ENCODE measurements at regions not wholly inside any gene's neighbourhood (a gene's known extent, or its start where the extent isn't known, plus 50 kb on each side); places are given as distances from the start of the nearest gene placed in this dataset.

DNA sequence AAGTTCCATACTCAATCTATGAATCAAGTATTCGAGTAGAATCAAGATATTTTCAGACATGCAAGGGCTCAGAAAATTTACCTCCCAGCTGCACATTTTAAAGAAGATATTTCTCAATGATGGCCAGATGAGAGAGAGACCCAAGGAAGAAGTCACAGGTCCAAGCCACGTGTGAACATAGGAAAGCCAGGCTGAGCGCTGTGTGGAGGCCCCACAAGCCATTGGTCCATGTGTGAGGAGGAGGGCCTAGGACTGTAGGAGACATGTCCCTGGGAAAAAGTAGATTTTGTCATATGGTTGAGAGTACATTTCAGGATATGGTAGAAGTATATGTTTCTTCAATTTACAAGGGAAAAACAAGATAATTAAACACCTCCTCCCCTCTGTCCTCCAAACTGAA, 115.8 kb upstream of the RPS23 start:
- no peak overlapping the region for H3K27ac ChIP-seq (ENCODE audit: insufficient read depth, low read depth, low read length, poor library complexity, severe bottlenecking)
- no peaks in the 10 kb centered on the region for H3K9me3 ChIP-seq (ENCODE audit: control insufficient read depth, low read length)
- 91 to 93% methylated on average over 2 to 3 of the region's 3 CpGs for WGBS, 2 experiments
- no peaks in the 10 kb centered on the region for H3K27me3 ChIP-seq (ENCODE audit: control insufficient read depth, insufficient read depth, low read length, poor library complexity, severe bottlenecking)
- H3K4me1 ChIP-seq (ENCODE audit: control insufficient read depth, insufficient read depth, low read length): no peaks in the 10 kb centered on the region
- H3K36me3 ChIP-seq (ENCODE audit: control insufficient read depth, insufficient read depth, low read length): no peaks in the 10 kb centered on the region
- H3K4me3 ChIP-seq (ENCODE audit: insufficient read depth, low read depth, low read length): no peak overlapping the region

DNA sequence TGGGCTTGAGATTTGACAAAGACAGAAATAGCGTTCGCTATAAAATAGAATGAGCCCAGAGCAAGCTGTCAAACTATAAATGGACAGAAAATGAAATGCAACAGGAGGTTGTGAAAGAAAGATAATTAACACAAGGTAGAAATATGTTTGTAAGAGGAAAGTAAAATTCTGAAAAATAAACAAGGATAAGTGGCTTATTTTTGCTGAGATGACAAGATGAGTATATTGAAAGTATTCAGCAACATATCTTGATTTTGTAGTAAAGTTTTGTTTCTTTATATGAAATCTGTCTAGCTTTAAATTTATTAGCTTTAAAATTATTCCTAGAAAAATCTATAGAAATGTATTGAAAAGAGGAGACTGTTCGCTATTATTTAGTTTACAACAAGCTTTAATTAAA, 111.9 kb upstream of the RPS23 start:
- H3K27me3 ChIP-seq (ENCODE audit: control insufficient read depth, insufficient read depth, low read length, poor library complexity, severe bottlenecking): no peaks in the 10 kb centered on the region
- WGBS, 2 experiments: 96 to 98% methylated on average over 2 of the region's 3 CpGs
- H3K9me3 ChIP-seq (ENCODE audit: control insufficient read depth, low read length): no peaks in the 10 kb centered on the region
- no peak overlapping the region for H3K27ac ChIP-seq (ENCODE audit: insufficient read depth, low read depth, low read length, poor library complexity, severe bottlenecking)
- no peaks in the 10 kb centered on the region for H3K4me1 ChIP-seq (ENCODE audit: control insufficient read depth, insufficient read depth, low read length)
- H3K36me3 ChIP-seq (ENCODE audit: control insufficient read depth, insufficient read depth, low read length): no peaks in the 10 kb centered on the region
- no peak overlapping the region for H3K4me3 ChIP-seq (ENCODE audit: insufficient read depth, low read depth, low read length)

DNA sequence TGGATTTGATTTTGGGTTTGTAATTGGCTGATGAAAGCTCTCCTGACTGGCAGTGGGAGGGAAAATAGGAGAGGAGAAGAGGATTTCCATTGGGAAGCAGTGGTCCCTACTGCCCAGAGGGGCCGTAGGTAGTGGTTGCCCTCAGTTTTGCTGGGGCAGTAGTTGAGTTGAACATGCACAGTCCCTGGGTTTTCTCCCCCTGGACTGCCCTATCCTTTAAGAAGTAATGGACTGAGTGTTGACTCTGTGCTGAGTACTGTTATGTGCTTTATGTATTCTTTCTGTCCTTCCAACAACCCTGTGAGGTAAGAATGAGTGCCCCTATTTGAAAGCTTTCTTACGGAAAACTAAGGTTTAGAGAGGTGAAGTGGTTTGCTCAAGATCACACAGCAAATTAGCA, 111.2 kb upstream of the RPS23 start:
- H3K4me1 ChIP-seq (ENCODE audit: control insufficient read depth, insufficient read depth, low read length): no peaks in the 10 kb centered on the region
- H3K9me3 ChIP-seq (ENCODE audit: control insufficient read depth, low read length): no peaks in the 10 kb centered on the region
- H3K4me3 ChIP-seq (ENCODE audit: insufficient read depth, low read depth, low read length): no peak overlapping the region
- 93 to 95% methylated on average over 2 of the region's 2 CpGs for WGBS, 2 experiments
- no peaks in the 10 kb centered on the region for H3K36me3 ChIP-seq (ENCODE audit: control insufficient read depth, insufficient read depth, low read length)
- H3K27me3 ChIP-seq (ENCODE audit: control insufficient read depth, insufficient read depth, low read length, poor library complexity, severe bottlenecking): no peaks in the 10 kb centered on the region
- H3K27ac ChIP-seq (ENCODE audit: insufficient read depth, low read depth, low read length, poor library complexity, severe bottlenecking): no peak overlapping the region

DNA sequence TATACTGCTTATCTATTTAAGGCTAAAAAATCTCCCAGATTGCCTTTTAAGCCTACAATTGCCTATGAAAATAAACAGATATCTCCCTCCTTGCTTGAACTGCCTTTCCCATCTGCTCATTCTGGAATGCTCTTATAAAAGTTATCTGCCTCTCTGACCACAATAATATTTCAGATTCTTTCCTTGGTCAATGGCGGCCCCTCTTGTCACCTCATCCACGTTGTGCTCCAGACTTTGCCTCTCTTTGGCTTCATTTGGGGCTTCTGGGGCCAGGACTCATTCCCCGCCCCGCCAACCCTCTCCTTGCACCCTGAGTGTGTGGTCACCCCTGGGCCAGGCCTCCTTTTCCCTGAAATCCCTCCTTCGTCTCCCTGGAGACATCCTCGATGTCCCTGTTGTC, 110.0 kb upstream of the RPS23 start:
- 95 to 96% methylated on average over 6 of the region's 6 CpGs for WGBS, 2 experiments
- Histone ChIP-seq H3K4me3 (ENCODE audit: insufficient read depth, low read depth, low read length) (no peak overlapping the region), H3K9me3 (ENCODE audit: control insufficient read depth, low read length) (no peaks in the 10 kb centered on the region), H3K36me3 (ENCODE audit: control insufficient read depth, insufficient read depth, low read length) (no peaks in the 10 kb centered on the region), H3K27me3 (ENCODE audit: control insufficient read depth, insufficient read depth, low read length, poor library complexity, severe bottlenecking) (no peaks in the 10 kb centered on the region), H3K27ac (ENCODE audit: insufficient read depth, low read depth, low read length, poor library complexity, severe bottlenecking) (no peak overlapping the region), H3K4me1 (ENCODE audit: control insufficient read depth, insufficient read depth, low read length) (no peaks in the 10 kb centered on the region)

DNA sequence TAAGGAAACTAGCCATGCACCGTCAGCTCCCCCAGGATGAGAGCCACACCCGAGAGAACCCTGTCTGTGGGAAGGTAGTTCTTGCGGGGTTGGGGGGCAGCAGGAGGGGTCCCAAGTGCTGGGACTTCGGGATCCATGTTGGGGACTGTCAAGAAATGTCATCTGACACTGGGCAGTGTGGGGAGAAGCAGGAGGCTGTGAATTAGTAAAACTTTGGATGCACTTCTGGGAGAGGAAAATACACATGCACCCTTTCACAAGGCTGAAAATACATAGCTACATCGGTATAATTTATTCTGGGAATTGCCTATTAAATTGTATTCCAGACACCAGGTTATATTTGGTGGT, 109.6 kb upstream of the RPS23 start:
- WGBS, 2 experiments: 92 to 98% methylated on average over 5 of the region's 5 CpGs
- no peak overlapping the region for H3K4me3 ChIP-seq (ENCODE audit: insufficient read depth, low read depth, low read length)
- H3K4me1 ChIP-seq (ENCODE audit: control insufficient read depth, insufficient read depth, low read length): no peaks in the 10 kb centered on the region
- no peaks in the 10 kb centered on the region for H3K27me3 ChIP-seq (ENCODE audit: control insufficient read depth, insufficient read depth, low read length, poor library complexity, severe bottlenecking)
- H3K36me3 ChIP-seq (ENCODE audit: control insufficient read depth, insufficient read depth, low read length): no peaks in the 10 kb centered on the region
- H3K9me3 ChIP-seq (ENCODE audit: control insufficient read depth, low read length): no peaks in the 10 kb centered on the region
- H3K27ac ChIP-seq (ENCODE audit: insufficient read depth, low read depth, low read length, poor library complexity, severe bottlenecking): no peak overlapping the region

DNA sequence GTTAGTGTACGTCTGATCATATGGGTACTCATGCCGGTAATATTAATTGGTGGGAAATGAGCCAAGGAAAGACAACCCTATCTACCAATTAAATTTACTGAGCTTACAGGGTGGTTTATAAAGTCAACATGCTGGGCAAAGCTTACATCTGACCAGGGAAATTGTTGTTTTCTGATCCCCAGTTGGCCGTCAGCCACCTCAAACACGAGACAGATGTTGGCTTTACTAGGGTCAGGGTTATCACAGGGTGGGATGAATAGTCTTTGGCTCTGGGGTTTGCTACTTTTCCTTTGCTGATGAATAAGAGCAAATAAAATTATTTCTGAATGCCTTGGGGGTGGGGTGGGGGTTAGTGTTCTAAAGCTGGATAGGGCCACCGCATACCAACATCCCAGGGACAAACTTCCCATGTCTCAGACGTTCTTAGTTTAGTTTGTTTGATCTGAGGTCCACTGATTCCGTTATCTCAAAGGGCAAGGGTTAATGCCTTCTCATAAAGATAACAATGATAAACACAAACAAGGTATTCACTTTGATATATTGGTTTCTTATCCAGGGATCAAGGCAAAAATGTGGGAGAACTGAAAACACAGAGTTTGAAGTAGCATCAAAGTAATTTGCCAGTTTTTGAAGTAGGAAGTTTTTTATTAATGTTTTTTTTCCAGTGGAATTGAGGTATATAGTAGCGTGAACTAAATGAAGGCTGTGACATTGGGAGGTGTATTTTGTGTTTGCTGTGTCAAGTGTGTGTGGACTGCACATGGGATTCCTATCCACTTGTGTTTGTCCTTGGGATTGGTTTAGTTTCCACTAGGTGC, 109.1 kb upstream of the RPS23 start:
- WGBS, 2 experiments: 94 to 95% methylated on average over 7 to 8 of the region's 8 CpGs
- no peak overlapping the region for H3K27ac ChIP-seq (ENCODE audit: insufficient read depth, low read depth, low read length, poor library complexity, severe bottlenecking)

DNA sequence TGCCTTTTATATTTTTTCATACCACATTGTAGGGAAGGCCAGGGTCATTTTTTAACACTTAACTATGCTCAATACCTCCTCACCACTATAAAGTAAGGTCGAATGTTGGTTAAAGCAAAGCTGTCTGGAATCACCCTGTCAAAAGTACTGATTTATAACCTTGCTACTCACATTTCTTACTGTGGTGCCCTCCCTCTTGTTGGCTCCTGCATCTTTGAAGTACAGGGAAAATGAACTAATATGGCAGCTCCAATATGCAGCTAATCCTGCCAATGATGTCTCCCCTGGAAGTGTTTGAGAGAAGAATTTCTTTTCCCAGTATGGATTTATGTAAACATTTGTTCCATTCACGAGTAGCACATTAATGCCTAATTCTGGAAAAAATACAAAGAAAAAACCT, 108.4 kb upstream of the RPS23 start:
- Histone ChIP-seq H3K27ac (ENCODE audit: insufficient read depth, low read depth, low read length, poor library complexity, severe bottlenecking) (no peak overlapping the region), H3K27me3 (ENCODE audit: control insufficient read depth, insufficient read depth, low read length, poor library complexity, severe bottlenecking) (no peaks in the 10 kb centered on the region)

More for the DNA sequence above, 109.1 kb upstream of the RPS23 start:
- Histone ChIP-seq H3K9me3 (ENCODE audit: control insufficient read depth, low read length) (no peaks in the 10 kb centered on the region), H3K36me3 (ENCODE audit: control insufficient read depth, insufficient read depth, low read length) (no peaks in the 10 kb centered on the region), H3K4me1 (ENCODE audit: control insufficient read depth, insufficient read depth, low read length) (no peaks in the 10 kb centered on the region), H3K27me3 (ENCODE audit: control insufficient read depth, insufficient read depth, low read length, poor library complexity, severe bottlenecking) (no peaks in the 10 kb centered on the region), H3K4me3 (ENCODE audit: insufficient read depth, low read depth, low read length) (no peak overlapping the region)

DNA sequence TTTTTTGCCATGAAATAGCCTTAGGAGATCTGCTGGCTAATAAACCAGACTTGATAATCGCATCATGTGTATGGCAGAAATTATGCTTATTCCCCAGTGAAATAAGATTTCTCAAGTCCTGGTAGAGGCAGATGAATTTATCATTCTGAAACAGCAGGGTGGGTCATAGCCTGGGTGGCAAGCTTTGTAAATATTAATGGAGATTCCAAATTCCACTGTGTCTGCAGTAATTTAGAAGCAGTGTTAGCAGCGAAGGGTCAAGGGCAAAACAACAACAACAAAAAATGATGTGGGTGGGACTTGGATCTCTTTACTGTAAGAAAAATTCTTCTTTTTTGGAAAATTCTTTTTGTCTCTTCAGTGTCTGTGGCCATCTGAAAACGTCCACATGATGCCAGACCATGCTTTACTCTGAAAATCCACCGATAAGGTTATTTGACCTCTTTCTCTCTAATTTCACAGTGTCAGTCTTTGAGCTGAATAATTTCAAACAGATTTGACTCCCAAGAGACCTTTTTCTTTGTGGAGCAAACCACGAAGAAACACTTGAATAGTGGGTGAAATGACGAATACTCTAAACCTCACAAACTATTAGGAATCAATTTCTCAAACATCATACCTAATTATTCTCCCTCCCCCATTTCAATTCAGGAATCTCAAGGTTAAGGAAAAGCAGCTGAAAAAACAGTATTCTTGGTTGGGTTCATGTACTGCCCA, 106.0 kb upstream of the RPS23 start:
- Histone ChIP-seq H3K36me3 (ENCODE audit: control insufficient read depth, insufficient read depth, low read length) (no peaks in the 10 kb centered on the region), H3K4me1 (ENCODE audit: control insufficient read depth, insufficient read depth, low read length) (no peaks in the 10 kb centered on the region), H3K9me3 (ENCODE audit: control insufficient read depth, low read length) (no peaks in the 10 kb centered on the region), H3K27ac (ENCODE audit: insufficient read depth, low read depth, low read length, poor library complexity, severe bottlenecking) (no peak overlapping the region), H3K27me3 (ENCODE audit: control insufficient read depth, insufficient read depth, low read length, poor library complexity, severe bottlenecking) (no peaks in the 10 kb centered on the region), H3K4me3 (ENCODE audit: insufficient read depth, low read depth, low read length) (no peak overlapping the region)
- WGBS, 2 experiments: 96 to 97% methylated on average over 6 of the region's 6 CpGs

More for the DNA sequence above, 108.4 kb upstream of the RPS23 start:
- H3K9me3 ChIP-seq (ENCODE audit: control insufficient read depth, low read length): no peaks in the 10 kb centered on the region
- no peaks in the 10 kb centered on the region for H3K4me1 ChIP-seq (ENCODE audit: control insufficient read depth, insufficient read depth, low read length)
- no peak overlapping the region for H3K4me3 ChIP-seq (ENCODE audit: insufficient read depth, low read depth, low read length)
- no peaks in the 10 kb centered on the region for H3K36me3 ChIP-seq (ENCODE audit: control insufficient read depth, insufficient read depth, low read length)
- 91 to 94% methylated on average over 2 of the region's 2 CpGs for WGBS, 2 experiments

DNA sequence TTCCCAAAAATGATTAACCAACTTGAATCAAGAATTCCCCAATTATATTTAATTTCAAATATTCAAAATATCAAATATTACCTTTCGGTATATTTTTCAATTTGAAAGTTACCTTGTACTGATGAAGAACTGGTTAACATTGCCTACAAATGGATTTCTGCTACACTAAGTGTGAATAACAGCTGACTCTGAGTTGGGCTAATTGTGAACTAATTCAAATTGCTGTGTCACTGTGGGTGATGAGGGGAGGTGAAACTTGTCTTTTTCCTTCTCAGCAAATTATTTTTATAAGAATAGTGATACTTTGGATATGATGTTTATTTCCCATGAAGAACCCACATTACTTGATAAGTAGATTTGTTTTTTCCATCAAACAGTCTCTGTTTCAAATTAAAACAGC, 103.4 kb upstream of the RPS23 start:
- Histone ChIP-seq H3K27me3 (ENCODE audit: control insufficient read depth, insufficient read depth, low read length, poor library complexity, severe bottlenecking) (no peaks in the 10 kb centered on the region), H3K4me1 (ENCODE audit: control insufficient read depth, insufficient read depth, low read length) (no peaks in the 10 kb centered on the region), H3K36me3 (ENCODE audit: control insufficient read depth, insufficient read depth, low read length) (no peaks in the 10 kb centered on the region), H3K9me3 (ENCODE audit: control insufficient read depth, low read length) (no peaks in the 10 kb centered on the region), H3K4me3 (ENCODE audit: insufficient read depth, low read depth, low read length) (no peak overlapping the region), H3K27ac (ENCODE audit: insufficient read depth, low read depth, low read length, poor library complexity, severe bottlenecking) (no peak overlapping the region)
- WGBS, 2 experiments: 100% methylated on average over 1 of the region's 1 CpG; no CpG with 5 or more reads in 1 of the 2 experiments

DNA sequence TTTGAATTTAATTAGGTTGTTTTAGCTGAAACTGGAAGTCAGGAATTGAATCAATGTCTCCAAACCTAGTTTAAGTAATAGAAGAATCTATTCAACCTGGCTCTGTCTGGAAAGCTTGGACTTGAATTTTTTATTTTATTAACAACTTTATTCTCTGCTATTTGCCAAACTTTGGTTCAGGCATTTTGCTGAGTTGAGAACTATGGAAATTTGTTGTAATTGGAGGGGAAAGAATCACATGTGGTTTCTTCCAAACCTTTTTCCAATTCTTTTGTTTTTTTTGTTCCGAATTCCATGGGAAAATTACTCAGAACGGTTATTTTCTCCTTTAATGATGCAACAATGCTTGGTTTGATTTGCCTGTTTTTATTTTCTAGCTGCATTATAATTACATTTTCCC, 98.2 kb upstream of the RPS23 start:
- H3K36me3 ChIP-seq (ENCODE audit: control insufficient read depth, insufficient read depth, low read length): no peaks in the 10 kb centered on the region
- WGBS, 2 experiments: 94 to 100% methylated on average over 2 of the region's 2 CpGs
- H3K4me3 ChIP-seq (ENCODE audit: insufficient read depth, low read depth, low read length): no peak overlapping the region
- H3K27ac ChIP-seq (ENCODE audit: insufficient read depth, low read depth, low read length, poor library complexity, severe bottlenecking): no peak overlapping the region
- H3K4me1 ChIP-seq (ENCODE audit: control insufficient read depth, insufficient read depth, low read length): no peaks in the 10 kb centered on the region
- H3K9me3 ChIP-seq (ENCODE audit: control insufficient read depth, low read length): no peaks in the 10 kb centered on the region
- no peaks in the 10 kb centered on the region for H3K27me3 ChIP-seq (ENCODE audit: control insufficient read depth, insufficient read depth, low read length, poor library complexity, severe bottlenecking)
